ENCODE measurements at regions not wholly inside any gene's neighbourhood (a gene's known extent, or its start where the extent isn't known, plus 50 kb on each side); places are given as distances from the start of the nearest gene placed in this dataset.

GRCh38 chr12:115571027-115571426, 706.5 kb downstream of the MED13L start (continued):
- TF ChIP-seq YY1 (IDR thresholded peaks at IDR 0.05; ENCODE audit: extremely low read depth, insufficient replicate concordance, low read depth, low read length) (no peak), CBX3 (IDR thresholded peaks at IDR 0.05; ENCODE audit: low read depth) (no peak), POLR2AphosphoS5 (IDR thresholded peaks at IDR 0.05; ENCODE audit: low read depth, low read length) (no peak), MAX (IDR thresholded peaks at IDR 0.05) (no peak), RAD21 (IDR thresholded peaks at IDR 0.05; ENCODE audit: low read depth) (no peak), REST (IDR thresholded peaks at IDR 0.05; ENCODE audit: low read depth) (no peak), TCF7L2 (IDR thresholded peaks at IDR 0.05; ENCODE audit: borderline replicate concordance, extremely low read depth, insufficient read depth, insufficient read length) (no peak), ATF3 (IDR thresholded peaks at IDR 0.05) (no peak), POLR2A (IDR thresholded peaks at IDR 0.05; ENCODE audit: borderline replicate concordance, extremely low read depth, insufficient read depth, insufficient read length) (no peak), EZH2phosphoT487 (IDR thresholded peaks at IDR 0.05; ENCODE audit: borderline replicate concordance) (no peak)

GRCh38 chr12:115570069-115570777, 707.3 kb downstream of the MED13L start:
- Histone ChIP-seq H3K4me2 (ENCODE audit: low read length) (no peak overlapping the region), H3K79me2 (ENCODE audit: insufficient read depth, low read length) (no peaks in the 10 kb centered on the region), H3K36me3 (ENCODE audit: control insufficient read depth in 1 of 2, insufficient read depth in 2 of 2, low read length in 2 of 2) (no peaks in the 10 kb centered on the region), H3K27me3 (ENCODE audit: insufficient read depth, low read length) (no peaks in the 10 kb centered on the region), H3K9me3 (ENCODE audit: control insufficient read depth in 1 of 2, insufficient read depth in 1 of 2, low read depth in 1 of 2, low read length in 2 of 2) (no peaks in the 10 kb centered on the region), H3K9me2 (ENCODE audit: insufficient read depth) (no peaks in the 10 kb centered on the region), H2AFZ (ENCODE audit: low read depth, low read length, poor library complexity, severe bottlenecking) (no peak overlapping the region), H4K20me1 (ENCODE audit: insufficient read depth) (no peaks in the 10 kb centered on the region), H3K27ac (ENCODE audit: low read depth, low read length) (no peak overlapping the region), H3K4me1 (ENCODE audit: control insufficient read depth in 1 of 2, insufficient read depth in 2 of 2, low read length in 2 of 2) (no peaks in the 10 kb centered on the region), H3K4me3 (replicated peaks in 1 of 2; ENCODE audit: low read depth in 1 of 2, low read length in 2 of 2) (no peak overlapping the region), H3K9ac (ENCODE audit: low read length) (no peak overlapping the region)
- ATAC-seq = no peak
- no peak for DNase-seq (ENCODE audit: low read depth, low spot score)
- CTCF ChIA-PET = no interaction called here
- TF ChIP-seq JUND (IDR thresholded peaks at IDR 0.05) = no peak
- TF ChIP-seq EZH2 (IDR thresholded peaks at IDR 0.05) = no peak
- no peak for TF ChIP-seq FOSL1 (IDR thresholded peaks at IDR 0.05; ENCODE audit: low read depth)
- TF ChIP-seq SIN3A (IDR thresholded peaks at IDR 0.05; ENCODE audit: low read depth) = no peak
- no peak for TF ChIP-seq SP1 (IDR thresholded peaks at IDR 0.05; ENCODE audit: low read depth)
- no peak for TF ChIP-seq ZFX (IDR thresholded peaks at IDR 0.05)
- TF ChIP-seq EGR1 (IDR thresholded peaks at IDR 0.05; ENCODE audit: low read depth) = no peak
- no peak for TF ChIP-seq SRF (IDR thresholded peaks at IDR 0.05; ENCODE audit: low read depth)
- no peak for TF ChIP-seq ZNF274 (IDR thresholded peaks at IDR 0.05; ENCODE audit: low read depth, low read length)
- TF ChIP-seq ATF3 (IDR thresholded peaks at IDR 0.05) = no peak
- no peak for TF ChIP-seq POLR2A (IDR thresholded peaks at IDR 0.05; ENCODE audit: borderline replicate concordance, extremely low read depth, insufficient read depth, insufficient read length)
- no peak for TF ChIP-seq RAD21 (IDR thresholded peaks at IDR 0.05; ENCODE audit: low read depth)
- BruUV-seq (replicated peaks) = no TSS peak
- POLR2A ChIA-PET = no interaction called here
- intact Hi-C loops (cut with micrococcal nuclease) = no loop called here
- RAD21 ChIA-PET (ENCODE audit: low non-redundant PET in 1 of 2, low total read pairs in 2 of 2, uncharacterized antibody in 2 of 2, unreplicated experiment in 2 of 2) = no interaction called here

All from HCT116 (cell line).